ENCODE measurements at regions not wholly inside any gene's neighbourhood (a gene's known extent, or its start where the extent isn't known, plus 50 kb on each side); places are given as distances from the start of the nearest gene placed in this dataset.

DNA sequence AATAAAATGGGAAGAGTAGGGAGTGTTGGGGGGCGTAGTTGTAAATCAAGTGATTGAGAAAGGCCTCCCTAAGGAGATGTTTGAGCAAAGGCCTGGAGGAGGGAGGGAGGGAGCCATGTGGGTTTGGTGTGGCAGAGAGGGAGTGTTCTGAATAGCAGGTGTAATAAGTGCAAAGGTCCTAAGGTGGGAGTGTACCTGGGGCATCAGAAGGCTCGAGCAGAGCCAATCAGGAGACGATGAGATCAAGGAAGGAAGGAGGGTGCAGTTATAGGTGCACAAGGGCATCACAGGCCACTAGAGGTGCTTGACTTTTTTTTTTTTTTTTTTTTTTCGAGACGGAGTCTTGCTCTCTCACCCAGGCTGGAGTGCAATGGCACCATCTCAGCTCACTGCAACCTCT is 77.9 kb upstream of the PLXNC1 start:
- TF ChIP-seq POLR2A (IDR thresholded peaks at IDR 0.05) = no peak
- TF ChIP-seq, protein P1, sequence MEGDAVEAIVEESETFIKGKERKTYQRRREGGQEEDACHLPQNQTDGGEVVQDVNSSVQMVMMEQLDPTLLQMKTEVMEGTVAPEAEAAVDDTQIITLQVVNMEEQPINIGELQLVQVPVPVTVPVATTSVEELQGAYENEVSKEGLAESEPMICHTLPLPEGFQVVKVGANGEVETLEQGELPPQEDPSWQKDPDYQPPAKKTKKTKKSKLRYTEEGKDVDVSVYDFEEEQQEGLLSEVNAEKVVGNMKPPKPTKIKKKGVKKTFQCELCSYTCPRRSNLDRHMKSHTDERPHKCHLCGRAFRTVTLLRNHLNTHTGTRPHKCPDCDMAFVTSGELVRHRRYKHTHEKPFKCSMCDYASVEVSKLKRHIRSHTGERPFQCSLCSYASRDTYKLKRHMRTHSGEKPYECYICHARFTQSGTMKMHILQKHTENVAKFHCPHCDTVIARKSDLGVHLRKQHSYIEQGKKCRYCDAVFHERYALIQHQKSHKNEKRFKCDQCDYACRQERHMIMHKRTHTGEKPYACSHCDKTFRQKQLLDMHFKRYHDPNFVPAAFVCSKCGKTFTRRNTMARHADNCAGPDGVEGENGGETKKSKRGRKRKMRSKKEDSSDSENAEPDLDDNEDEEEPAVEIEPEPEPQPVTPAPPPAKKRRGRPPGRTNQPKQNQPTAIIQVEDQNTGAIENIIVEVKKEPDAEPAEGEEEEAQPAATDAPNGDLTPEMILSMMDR (IDR thresholded peaks at IDR 0.05) = no peak
